CMK (cell line): ENCODE measurements at regions not wholly inside any gene's neighbourhood (a gene's known extent, or its start where the extent isn't known, plus 50 kb on each side); places are given as distances from the start of the nearest gene placed in this dataset.

Experiments
- DNase-seq: peaks from one replicate; pipeline ENCODE4 v3.0.0-alpha.2; 2010; ENCODE audit warnings: low read depth

- DNase-seq = no peak
Observed at GRCh38 chr7:42372479-42372878, 135.5 kb upstream of the GLI3 start.

DNA sequence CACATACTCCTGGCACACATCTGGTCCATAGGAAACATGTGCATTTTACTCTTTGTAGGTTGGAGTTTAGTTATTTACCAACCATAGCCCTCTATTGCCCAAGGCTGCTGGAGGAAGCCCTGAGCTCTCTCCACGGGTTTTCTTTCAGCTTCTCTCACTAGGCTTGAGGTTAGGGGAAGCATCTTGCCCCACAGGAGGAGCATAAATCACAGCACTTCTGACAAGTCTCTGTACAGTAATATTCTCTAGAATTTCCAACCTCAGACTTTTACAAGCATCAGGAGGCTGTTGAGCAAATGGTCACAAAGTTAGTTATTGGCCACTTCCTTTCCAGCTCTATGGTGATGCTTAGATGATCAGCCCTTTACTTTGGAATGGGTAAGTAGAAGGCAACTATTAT lies 122.9 kb upstream of the GLI3 start:
- DNase-seq = no peak

DNA sequence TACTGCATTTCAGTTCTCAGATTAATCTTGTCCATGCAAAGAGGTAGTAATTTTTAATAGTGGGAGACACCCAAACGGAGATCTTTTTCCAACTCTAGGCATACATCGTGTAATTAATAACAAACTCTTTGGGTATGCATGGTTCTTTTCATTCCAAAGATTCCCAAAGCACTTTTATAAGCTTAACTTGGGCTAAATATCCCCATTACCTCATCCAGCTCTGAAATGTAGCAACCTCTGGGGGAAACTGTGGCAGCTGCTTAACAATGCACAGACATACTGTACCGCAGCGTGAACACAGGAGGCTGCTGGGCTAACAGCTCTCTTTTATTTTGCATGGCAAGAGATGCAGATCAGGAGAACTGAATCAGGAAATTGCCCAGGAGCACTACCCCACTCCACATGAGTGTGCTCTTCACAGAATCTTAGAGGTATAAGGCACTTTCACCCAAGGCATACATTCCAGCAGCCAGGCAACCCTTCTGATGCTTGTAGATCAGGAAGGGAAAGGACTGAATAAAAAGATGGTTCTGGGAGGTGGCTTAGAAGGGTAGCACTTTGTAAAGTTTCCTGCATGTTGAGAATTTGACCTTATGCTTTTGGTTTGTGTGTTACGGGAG lies 114.4 kb upstream of the GLI3 start:
- DNase-seq = no peak

DNA sequence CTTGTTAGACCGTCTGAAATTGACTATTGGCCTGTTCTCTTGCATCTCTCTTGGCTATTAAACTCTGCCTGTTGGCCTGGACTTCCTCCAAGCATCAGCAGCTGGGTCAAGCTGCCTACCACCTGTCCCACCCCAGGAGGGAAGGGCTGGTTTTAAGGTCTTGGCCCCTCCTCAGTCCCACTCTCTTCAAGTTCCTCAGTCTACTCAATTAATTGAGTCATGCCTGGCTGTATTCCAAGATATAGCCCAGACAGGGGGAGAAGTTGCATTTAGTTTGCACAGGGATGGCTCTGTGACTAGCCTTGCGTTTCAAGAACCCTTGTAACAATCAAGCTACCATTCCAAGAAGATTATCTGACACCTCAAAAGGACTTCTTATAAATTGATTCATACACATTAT lies 113.8 kb upstream of the GLI3 start:
- no peak for DNase-seq

- DNase-seq = no peak
Observed at GRCh38 chr7:42348631-42349030, 111.6 kb upstream of the GLI3 start.

- no peak for DNase-seq
Observed at GRCh38 chr7:42348071-42348470, 111.1 kb upstream of the GLI3 start.

DNA sequence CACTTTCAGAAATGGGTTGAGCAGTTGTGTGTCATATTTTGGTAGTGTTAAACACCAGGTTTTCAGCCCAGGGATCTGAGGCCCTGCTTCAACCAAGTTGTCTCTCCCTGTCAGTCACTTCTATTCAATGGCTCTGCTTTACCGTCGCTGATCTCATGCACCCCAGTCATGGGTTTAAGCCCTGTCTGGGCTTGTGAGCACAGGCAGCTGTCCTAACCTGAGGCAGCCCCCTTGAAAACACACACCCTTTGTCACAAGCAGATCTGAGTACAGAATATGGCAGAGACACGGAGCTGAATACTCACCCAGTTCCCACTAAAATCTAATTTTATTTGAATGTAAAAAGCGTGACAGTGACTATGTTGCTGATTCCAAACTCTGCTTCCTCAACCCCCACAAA lies 110.6 kb upstream of the GLI3 start:
- DNase-seq = no peak

DNA sequence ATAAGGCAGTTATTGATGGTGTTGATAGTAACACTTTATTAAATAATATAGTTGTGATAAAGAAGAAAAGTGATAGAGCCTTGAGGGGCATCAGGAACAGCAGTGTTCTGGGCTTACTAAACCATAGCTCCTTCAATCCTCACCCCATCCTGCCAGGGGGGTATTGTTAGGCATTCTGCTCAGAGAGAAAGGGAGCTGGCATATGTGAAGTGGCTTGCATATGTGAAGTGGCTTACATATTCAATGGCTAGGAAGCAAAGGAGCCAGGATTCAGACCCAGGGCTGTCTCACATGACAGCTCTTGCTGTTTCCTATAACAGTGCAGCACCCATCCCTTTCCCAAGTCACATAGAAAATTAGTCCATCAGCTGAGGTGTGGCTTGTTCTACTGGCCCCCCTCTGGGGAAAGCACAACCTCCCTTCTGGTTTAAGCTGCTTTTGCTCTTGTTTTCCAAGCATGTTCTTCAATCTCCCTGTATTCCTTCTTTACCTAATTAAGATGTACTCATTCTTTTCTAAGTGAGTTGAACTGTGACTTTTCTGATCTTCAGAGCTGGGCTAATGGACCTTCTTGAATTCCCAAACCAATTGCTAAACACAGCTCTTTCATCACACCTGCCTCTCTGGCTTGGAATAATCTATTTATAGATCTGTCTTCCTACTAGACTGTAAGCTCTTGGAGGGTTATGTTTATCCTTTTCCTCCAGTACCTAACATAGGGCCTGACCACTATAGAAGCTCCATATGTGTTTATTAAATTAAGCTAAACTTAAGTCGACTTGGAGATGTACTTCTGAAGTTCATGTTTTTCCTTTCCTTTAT lies 108.7 kb upstream of the GLI3 start:
- DNase-seq = no peak

DNA sequence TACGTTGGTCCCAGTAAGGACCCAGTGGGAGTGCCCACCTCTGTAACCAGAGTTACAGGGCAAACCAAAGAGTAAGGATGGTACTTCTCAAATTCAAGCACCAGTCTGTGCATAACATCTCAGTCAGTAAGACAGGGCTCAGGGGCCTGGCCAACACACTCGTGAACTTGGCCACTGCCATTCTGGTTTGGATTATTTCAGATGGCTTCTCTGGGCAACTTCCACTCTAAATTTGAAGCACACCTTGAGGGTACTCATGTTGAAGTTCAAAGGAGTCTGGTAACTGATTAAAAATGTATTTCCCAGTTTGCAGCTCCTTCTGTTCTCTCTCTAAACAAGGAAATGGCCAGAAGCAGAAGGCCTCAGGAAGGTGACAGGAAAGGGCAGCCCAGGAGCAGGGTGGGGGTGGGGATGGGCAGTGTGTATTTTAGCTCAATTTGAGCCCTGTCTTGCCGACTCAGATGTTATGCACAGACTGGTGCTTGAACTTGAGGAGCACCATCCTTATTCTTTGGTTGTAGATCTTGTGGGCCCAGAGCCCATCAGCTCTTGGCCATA lies 107.3 kb upstream of the GLI3 start:
- no peak for DNase-seq

- DNase-seq = no peak
Observed at GRCh38 chr7:42342381-42342780, 105.4 kb upstream of the GLI3 start.

DNA sequence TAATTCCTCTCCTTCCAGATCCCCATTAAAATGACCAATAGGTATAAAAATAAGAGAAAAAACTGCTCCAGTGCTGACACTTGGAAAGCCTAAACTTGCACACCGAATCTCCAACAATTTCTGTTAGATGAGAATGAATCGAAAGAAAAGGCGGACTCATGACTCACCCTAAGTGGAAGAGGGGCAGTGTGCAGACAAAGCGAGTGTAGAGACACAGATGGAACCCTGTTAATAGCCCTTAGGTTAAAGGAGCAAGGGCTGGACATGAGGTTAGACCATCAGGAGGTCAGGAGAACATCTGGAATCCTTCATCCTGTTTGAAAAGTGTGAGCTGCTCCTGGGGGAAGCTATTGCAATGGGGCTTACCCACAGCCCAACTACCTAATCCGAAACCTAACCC lies 103.4 kb upstream of the GLI3 start:
- DNase-seq = no peak

- DNase-seq = no peak
Observed at GRCh38 chr7:42338916-42339540, 102.0 kb upstream of the GLI3 start.

- DNase-seq = no peak
Observed at GRCh38 chr7:42338231-42338915, 101.4 kb upstream of the GLI3 start.

GRCh38 chr7:42337225-42337905 lies 100.4 kb upstream of the GLI3 start:
- DNase-seq = no peak

- DNase-seq = no peak
Observed at GRCh38 chr7:42332605-42333222, 95.7 kb upstream of the GLI3 start.

GRCh38 chr7:42319631-42320030 lies 82.6 kb upstream of the GLI3 start:
- DNase-seq = no peak

DNA sequence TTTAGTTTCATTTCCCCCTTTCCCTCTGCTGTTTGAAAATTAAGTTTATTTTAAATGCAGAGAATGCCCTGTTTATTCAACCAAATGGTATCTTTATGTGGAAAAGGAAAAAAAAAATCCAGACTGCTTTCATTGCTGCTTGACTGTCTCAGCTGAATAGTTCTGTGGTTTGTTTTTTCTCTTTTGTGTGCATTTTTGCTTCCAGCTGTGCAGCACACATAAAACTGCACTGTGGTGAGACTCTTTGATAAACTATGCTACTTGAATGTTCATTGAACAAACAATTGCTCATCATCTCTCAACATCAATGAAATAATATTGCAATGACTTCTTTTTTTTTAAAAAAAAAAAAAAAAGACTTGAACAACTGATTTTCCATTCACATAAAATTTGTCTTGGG lies 78.6 kb upstream of the GLI3 start:
- DNase-seq = no peak

- DNase-seq = no peak
Observed at GRCh38 chr7:42315103-42315502, 78.1 kb upstream of the GLI3 start.

GRCh38 chr7:42314696-42315095 lies 77.7 kb upstream of the GLI3 start:
- no peak for DNase-seq

DNA sequence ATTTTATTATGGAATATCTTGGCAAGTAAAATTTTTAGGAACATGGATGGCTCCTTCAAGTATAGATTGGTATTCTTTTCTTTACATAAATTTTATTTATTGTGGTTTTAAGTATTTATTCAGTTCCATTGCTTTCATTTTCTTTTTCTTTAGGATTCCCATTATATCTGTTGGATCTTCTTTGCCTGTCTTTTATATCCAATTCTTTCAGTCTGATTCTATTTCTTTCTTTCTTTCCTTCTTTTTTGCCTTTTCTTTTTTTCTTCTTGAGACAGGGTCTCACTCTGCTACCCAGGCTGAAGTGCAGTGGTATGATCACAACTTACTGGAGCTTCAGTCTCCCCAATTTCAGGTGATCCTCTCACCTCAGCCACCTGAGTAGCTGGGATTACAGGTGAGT lies 74.2 kb upstream of the GLI3 start:
- no peak for DNase-seq

DNA sequence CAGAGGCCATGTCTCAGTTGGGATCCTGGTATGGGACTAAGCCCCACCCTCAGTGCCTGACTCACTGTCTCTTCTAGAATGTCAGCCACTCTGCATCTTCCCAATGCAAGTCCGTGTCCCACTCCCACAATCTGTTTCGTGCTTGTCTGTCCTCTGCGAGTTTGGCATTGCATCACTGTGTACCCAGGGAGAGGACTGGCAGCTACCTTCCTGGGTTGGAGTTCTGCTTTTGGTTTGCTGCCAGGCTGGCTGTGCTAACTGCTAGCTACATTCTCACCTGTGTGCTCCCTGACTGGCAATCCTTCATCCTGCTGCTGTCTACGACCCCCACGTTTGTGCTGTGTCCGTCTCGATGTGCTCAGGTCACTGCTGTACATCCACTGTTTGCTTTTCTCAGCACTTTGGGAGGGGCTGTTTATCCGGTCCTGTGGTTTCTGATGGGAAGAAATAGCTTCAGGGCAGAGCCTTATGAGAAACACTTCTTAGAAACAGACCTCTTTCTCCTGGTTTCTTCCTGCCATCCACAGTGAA lies 56.0 kb upstream of the GLI3 start:
- DNase-seq = no peak
